Muscle layer of duodenum (tissue), 2 donors: ENCODE measurements at regions not wholly inside any gene's neighbourhood (a gene's known extent, or its start where the extent isn't known, plus 50 kb on each side); places are given as distances from the start of the nearest gene placed in this dataset.
"Not testable (repeated sequence)": the region's sequence is repeated elsewhere in the genome, so short reads cannot be mapped to it uniquely, and the experiment has no call there.

Experiments
- H3K27ac ChIP-seq: one replicate; pipeline ENCODE4 v1.7.0; 2013; ENCODE audit warnings: mild to moderate bottlenecking, low read length
- H3K27me3 ChIP-seq: one replicate; pipeline ENCODE4 v1.7.0; 2013; ENCODE audit warnings: low read depth, mild to moderate bottlenecking, control low read depth, low read length
- H3K36me3 ChIP-seq, 2 donors: one replicate each; pipeline ENCODE4 v1.7.0; 2013; ENCODE audit warnings: low read length in 2 of 2, control low read depth in 1 of 2, mild to moderate bottlenecking in 1 of 2; ENCODE audit not compliant: insufficient read depth in 2 of 2, control insufficient read depth in 1 of 2
- H3K4me1 ChIP-seq, 2 donors: one replicate each; pipeline ENCODE4 v1.7.0; 2013; ENCODE audit warnings: low read length in 2 of 2, mild to moderate bottlenecking in 2 of 2, control low read depth in 1 of 2, moderate library complexity in 1 of 2; ENCODE audit not compliant: insufficient read depth in 2 of 2, control insufficient read depth in 1 of 2
- H3K4me3 ChIP-seq, 2 donors: one replicate each; pipeline ENCODE4 v1.7.0; 2013; ENCODE audit warnings: low read length in 2 of 2, low read depth in 1 of 2, mild to moderate bottlenecking in 1 of 2
- H3K9me3 ChIP-seq, 2 donors: one replicate each; pipeline ENCODE4 v1.7.0; 2013; ENCODE audit warnings: low read length in 2 of 2, control low read depth in 1 of 2, mild to moderate bottlenecking in 1 of 2; ENCODE audit not compliant: control insufficient read depth in 1 of 2
- donor health status: healthy.

DNA sequence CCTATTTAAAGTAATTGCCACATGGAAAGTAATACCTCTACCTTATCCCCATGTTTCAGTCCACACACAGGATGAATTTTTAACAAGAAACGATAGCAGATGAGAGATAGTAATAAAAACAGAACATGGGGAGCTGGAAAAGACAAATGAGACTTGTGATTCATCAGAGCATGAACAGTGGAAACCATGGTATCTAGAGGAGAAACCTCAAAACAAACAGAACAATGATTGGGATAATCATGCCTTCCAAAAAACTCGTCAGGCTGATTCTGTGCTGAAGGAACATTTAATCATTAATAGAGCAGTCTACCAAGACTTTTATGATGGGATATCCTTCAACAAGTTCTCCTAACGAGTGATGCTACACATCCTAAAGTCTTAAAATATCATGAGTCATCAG, 1390.7 kb downstream of the FSCB start:
- Histone ChIP-seq H3K4me1 (no peaks in the 10 kb centered on the region), H3K27ac (no peak overlapping the region), H3K27me3 (no peaks in the 10 kb centered on the region), H3K9me3 (no peaks in the 10 kb centered on the region), H3K36me3 (no peaks in the 10 kb centered on the region), H3K4me3 (no peak overlapping the region)

GRCh38 chr14:43105305-43105704, 1401.8 kb downstream of the FSCB start:
- H3K4me1 ChIP-seq, result no peaks in the 10 kb centered on the region
- no peak overlapping the region for H3K27ac ChIP-seq
- peaks cover 0 to 3% of the 10 kb centered on the region in 2 donors for H3K9me3 ChIP-seq
- no peaks in the 10 kb centered on the region for H3K36me3 ChIP-seq
- H3K27me3 ChIP-seq, result no peaks in the 10 kb centered on the region
- no peak overlapping the region for H3K4me3 ChIP-seq

DNA sequence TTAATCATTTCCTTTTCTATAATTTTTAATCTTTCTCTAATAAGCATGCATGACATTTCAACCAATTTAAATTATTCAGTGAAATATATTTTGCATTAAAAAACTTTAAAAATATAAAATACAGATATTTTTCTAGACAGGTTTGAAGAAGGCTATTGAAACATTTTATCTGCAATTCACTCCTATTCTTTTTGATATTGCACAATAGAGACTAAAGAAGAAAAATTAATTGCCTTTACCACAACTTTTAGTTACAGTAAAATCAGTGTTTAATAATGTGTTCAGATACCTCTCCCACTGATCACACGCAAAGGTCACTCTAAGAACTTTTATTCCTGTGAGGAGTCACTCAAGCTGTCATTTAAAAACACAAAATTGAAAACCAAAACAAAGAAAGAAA, 1416.7 kb downstream of the FSCB start:
- Histone ChIP-seq H3K4me3 (no peak overlapping the region), H3K27ac (no peak overlapping the region), H3K27me3 (no peaks in the 10 kb centered on the region), H3K9me3 (no peaks in the 10 kb centered on the region), H3K36me3 (no peaks in the 10 kb centered on the region), H3K4me1 (no peaks in the 10 kb centered on the region)

GRCh38 chr14:43087666-43088065, 1419.4 kb downstream of the FSCB start:
- H3K27ac ChIP-seq, result no peak overlapping the region
- H3K4me1 ChIP-seq, result no peaks in the 10 kb centered on the region
- H3K9me3 ChIP-seq, result no peaks in the 10 kb centered on the region
- no peaks in the 10 kb centered on the region for H3K27me3 ChIP-seq
- no peak overlapping the region for H3K4me3 ChIP-seq
- no peaks in the 10 kb centered on the region for H3K36me3 ChIP-seq

- H3K4me1 ChIP-seq, result no peaks in the 10 kb centered on the region
- H3K9me3 ChIP-seq, result no peaks in the 10 kb centered on the region
- H3K4me3 ChIP-seq, result no peak overlapping the region
- H3K36me3 ChIP-seq, result no peaks in the 10 kb centered on the region
- H3K27ac ChIP-seq, result no peak overlapping the region
- H3K27me3 ChIP-seq, result no peaks in the 10 kb centered on the region
These were observed 1421.3 kb downstream of the FSCB start for GRCh38 chr14:43085819-43086218.

GRCh38 chr14:43067372-43067771, 1439.7 kb downstream of the FSCB start:
- H3K4me3 ChIP-seq, H3K9me3 ChIP-seq, H3K27me3 ChIP-seq, H3K4me1 ChIP-seq, H3K36me3 ChIP-seq, H3K27ac ChIP-seq: not testable (repeated sequence)

DNA sequence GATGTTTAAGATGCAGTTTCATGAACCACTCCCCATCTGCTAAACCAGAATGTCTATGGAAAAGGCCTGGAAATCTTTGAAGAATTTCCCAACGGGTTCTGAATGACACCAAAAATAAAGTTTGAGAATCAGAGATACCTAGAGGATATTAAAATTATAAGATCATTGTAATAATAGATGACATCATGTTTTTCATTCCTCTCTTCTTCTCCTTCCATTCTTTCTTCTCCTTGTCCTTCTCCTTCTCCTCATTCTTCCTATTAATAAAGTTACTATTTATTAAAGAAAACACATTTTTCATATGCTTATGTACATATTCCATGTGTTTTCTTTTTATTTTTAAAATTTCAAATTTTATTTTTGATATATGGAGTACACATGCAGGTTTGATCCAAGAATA, 1449.4 kb downstream of the LRFN5 start:
- Histone ChIP-seq H3K27me3 (no peaks in the 10 kb centered on the region), H3K27ac (no peak overlapping the region), H3K36me3 (no peaks in the 10 kb centered on the region), H3K4me1 (no peaks in the 10 kb centered on the region), H3K9me3 (no peaks in the 10 kb centered on the region), H3K4me3 (no peak overlapping the region)

GRCh38 chr14:43052897-43053296, 1446.2 kb downstream of the LRFN5 start:
- no peaks in the 10 kb centered on the region for H3K36me3 ChIP-seq
- no peaks in the 10 kb centered on the region for H3K9me3 ChIP-seq
- no peak overlapping the region for H3K4me3 ChIP-seq
- no peaks in the 10 kb centered on the region for H3K4me1 ChIP-seq
- H3K27ac ChIP-seq, result no peak overlapping the region
- no peaks in the 10 kb centered on the region for H3K27me3 ChIP-seq

DNA sequence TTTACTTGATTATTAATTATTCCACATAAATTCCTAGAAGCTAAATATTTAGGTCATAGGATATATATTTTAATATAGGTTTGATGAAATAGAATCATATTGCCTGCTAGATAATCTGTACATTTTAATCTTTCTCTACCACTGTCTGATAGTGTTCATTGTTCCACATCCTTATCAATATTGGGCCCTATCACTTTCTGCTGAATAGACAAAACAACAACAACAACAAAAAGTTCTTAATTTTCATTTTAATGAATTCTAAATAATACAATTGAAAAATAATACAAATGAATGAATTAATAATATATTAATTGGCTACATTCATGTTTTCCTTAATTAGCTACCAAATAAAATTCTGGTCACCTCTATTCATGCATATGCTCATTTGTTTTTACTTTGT, 1437.2 kb downstream of the LRFN5 start:
- no peaks in the 10 kb centered on the region for H3K4me1 ChIP-seq
- no peak overlapping the region for H3K4me3 ChIP-seq
- H3K27ac ChIP-seq, result no peak overlapping the region
- H3K36me3 ChIP-seq, result no peaks in the 10 kb centered on the region
- H3K27me3 ChIP-seq, result no peaks in the 10 kb centered on the region
- H3K9me3 ChIP-seq, result no peaks in the 10 kb centered on the region

GRCh38 chr14:43042408-43042807, 1435.7 kb downstream of the LRFN5 start:
- Histone ChIP-seq H3K27me3 (no peaks in the 10 kb centered on the region), H3K4me3 (no peak overlapping the region)

DNA sequence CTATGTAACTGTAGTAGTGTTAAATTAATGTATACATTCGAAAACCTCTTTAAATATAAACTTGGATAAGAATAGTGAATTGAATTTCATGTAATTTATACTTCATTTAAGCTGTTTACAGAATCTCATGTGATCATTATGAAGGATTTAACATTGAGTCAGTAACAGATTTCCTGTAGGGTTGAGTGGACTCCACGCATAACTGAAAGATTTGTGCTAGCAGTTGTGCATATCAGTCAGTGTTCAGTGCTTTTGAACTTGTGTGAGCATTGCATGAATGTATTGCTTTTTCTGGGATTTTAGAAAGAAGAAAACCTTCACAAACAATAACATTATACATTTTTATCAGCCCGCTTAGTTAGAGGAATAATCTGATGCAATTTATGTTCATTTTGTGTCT, 1435.3 kb downstream of the LRFN5 start:
- no peaks in the 10 kb centered on the region for H3K27me3 ChIP-seq
- no peak overlapping the region for H3K27ac ChIP-seq
- no peaks in the 10 kb centered on the region for H3K4me1 ChIP-seq
- no peaks in the 10 kb centered on the region for H3K36me3 ChIP-seq
- no peak overlapping the region for H3K4me3 ChIP-seq
- H3K9me3 ChIP-seq, result no peaks in the 10 kb centered on the region

More at GRCh38 chr14:43042408-43042807, 1435.7 kb downstream of the LRFN5 start:
- Histone ChIP-seq H3K27ac (no peak overlapping the region), H3K4me1 (no peaks in the 10 kb centered on the region), H3K9me3 (no peaks in the 10 kb centered on the region), H3K36me3 (no peaks in the 10 kb centered on the region)

GRCh38 chr14:43041207-43041606, 1434.5 kb downstream of the LRFN5 start:
- Histone ChIP-seq H3K27me3 (no peaks in the 10 kb centered on the region), H3K36me3 (no peaks in the 10 kb centered on the region), H3K27ac (no peak overlapping the region), H3K4me3 (no peak overlapping the region), H3K4me1 (no peaks in the 10 kb centered on the region), H3K9me3 (no peaks in the 10 kb centered on the region)
